ENCODE measurements at regions not wholly inside any gene's neighbourhood (a gene's known extent, or its start where the extent isn't known, plus 50 kb on each side); places are given as distances from the start of the nearest gene placed in this dataset.
"Not testable (repeated sequence)": the region's sequence is repeated elsewhere in the genome, so short reads cannot be mapped to it uniquely, and the experiment has no call there.

GRCh38 chr12:69154585-69155363, 84.6 kb upstream of the CPSF6 start:
- ATAC-seq (no peak), DNase-seq (peak; percentile 54 to 87)
- intact Hi-C loops (cut with DNase I, micrococcal nuclease): loop anchor here in 1 of 2 donors (10.0 kb wide), 1 partner anchor 100 kb away; no protein-coding TSS in a partner anchor

- DNase-seq: peak; percentile 84 to 94
- intact Hi-C loops (cut with DNase I, micrococcal nuclease): loop anchor here in 1 of 2 donors (10.0 kb wide), 1 partner anchor 98 kb away; no protein-coding TSS in a partner anchor
- ATAC-seq: peak; percentile 91
Observed at GRCh38 chr12:69157023-69157655, 82.2 kb upstream of the CPSF6 start.

GRCh38 chr12:69161829-69162228, 77.5 kb upstream of the CPSF6 start:
- ATAC-seq (no peak), DNase-seq (no peak)
- intact Hi-C loops (cut with DNase I, micrococcal nuclease): no loop called here

- DNase-seq: no peak
- intact Hi-C loops (cut with DNase I, micrococcal nuclease): no loop called here
- ATAC-seq: no peak
Observed at GRCh38 chr12:69163681-69164362, 75.5 kb upstream of the CPSF6 start.

- no peak for ATAC-seq
- intact Hi-C loops (cut with DNase I, micrococcal nuclease): no loop called here
Observed at GRCh38 chr12:69167648-69168165, 71.7 kb upstream of the CPSF6 start.

GRCh38 chr12:69168363-69168762, 71.0 kb upstream of the CPSF6 start:
- ATAC-seq: no peak
- no peak for DNase-seq

More at GRCh38 chr12:69167648-69168165, 71.7 kb upstream of the CPSF6 start:
- DNase-seq: no peak

GRCh38 chr12:69168828-69169227, 70.5 kb upstream of the CPSF6 start:
- intact Hi-C loops (cut with DNase I, micrococcal nuclease): no loop called here
- DNase-seq (no peak), ATAC-seq (no peak)

More at GRCh38 chr12:69168363-69168762, 71.0 kb upstream of the CPSF6 start:
- intact Hi-C loops (cut with DNase I, micrococcal nuclease): no loop called here

GRCh38 chr12:69170293-69170692, 69.1 kb upstream of the CPSF6 start:
- ATAC-seq (no peak), DNase-seq (no peak)
- intact Hi-C loops (cut with DNase I, micrococcal nuclease): no loop called here

- DNase-seq: no peak
- intact Hi-C loops (cut with DNase I, micrococcal nuclease): no loop called here
- ATAC-seq: no peak
Observed at GRCh38 chr12:69171881-69172280, 67.5 kb upstream of the CPSF6 start.

GRCh38 chr12:69172491-69172890, 66.9 kb upstream of the CPSF6 start:
- ATAC-seq: no peak
- DNase-seq: no peak
- intact Hi-C loops (cut with DNase I, micrococcal nuclease): no loop called here

- ATAC-seq: no peak
- DNase-seq: no peak
- intact Hi-C loops (cut with DNase I, micrococcal nuclease): no loop called here
Observed at GRCh38 chr12:69173368-69173767, 66.0 kb upstream of the CPSF6 start.

- DNase-seq (no peak), ATAC-seq (no peak)
- intact Hi-C loops (cut with DNase I, micrococcal nuclease): no loop called here
Observed at GRCh38 chr12:69179786-69180185, 59.6 kb upstream of the CPSF6 start.

- intact Hi-C loops (cut with DNase I, micrococcal nuclease); DNase-seq; ATAC-seq: not testable (repeated sequence)
Observed at GRCh38 chr12:69187572-69187971, 51.8 kb upstream of the CPSF6 start.

GRCh38 chr12:69189378-69189978, 49.9 kb upstream of the CPSF6 start:
- no peak for DNase-seq
- no peak for ATAC-seq
- intact Hi-C loops (cut with DNase I, micrococcal nuclease): no loop called here

Data from left colon (tissue), 2 donors.